ENCODE measurements at regions not wholly inside any gene's neighbourhood (a gene's known extent, or its start where the extent isn't known, plus 50 kb on each side); places are given as distances from the start of the nearest gene placed in this dataset.

DNA sequence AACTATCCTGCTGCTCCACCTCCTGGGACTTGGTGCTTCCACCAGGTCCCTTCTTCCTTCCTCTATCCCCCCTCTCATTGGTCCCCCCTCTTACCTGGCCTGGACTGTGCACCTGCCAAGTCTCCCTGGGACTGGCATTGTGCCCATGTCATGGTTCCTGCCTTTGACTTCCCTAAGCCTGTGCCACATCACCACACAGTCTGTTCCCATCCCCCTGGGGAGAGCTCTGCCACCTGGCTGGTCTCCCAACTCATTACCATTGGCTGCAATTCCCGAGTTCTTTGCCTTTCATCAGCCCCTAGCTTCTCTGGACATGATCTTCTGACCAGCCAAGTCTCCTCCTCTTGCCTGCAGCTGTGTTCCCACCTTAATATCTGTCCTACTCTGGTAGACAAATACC, 180.3 kb downstream of the SREK1 start:
- Histone ChIP-seq H3K27ac (ENCODE audit: extremely low read depth, low read depth, low read length) (no peak overlapping the region), H3K36me3 (ENCODE audit: control insufficient read depth in 2 of 2, insufficient read depth in 1 of 2, low read length in 2 of 2) (no peaks in the 10 kb centered on the region), H3K4me3 (ENCODE audit: low read depth, low read length) (no peak overlapping the region), H3K4me1 (ENCODE audit: control insufficient read depth, insufficient read depth, low read length) (no peaks in the 10 kb centered on the region), H3K9me3 (ENCODE audit: control insufficient read depth, insufficient read depth, low read depth, low read length) (no peaks in the 10 kb centered on the region)
- CTCF ChIA-PET: no interaction called here
- POLR2A ChIA-PET: interaction anchor here (0.8 kb wide), 1 partner anchor 8 kb away, joined by 3 read pairs; no protein-coding TSS in a partner anchor
- TF ChIP-seq ZNF121 (tag by site-specific recombination; IDR thresholded peaks at IDR 0.05): no peak
- no peak for TF ChIP-seq ZEB2 (tag by site-specific recombination; IDR thresholded peaks at IDR 0.05)
- TF ChIP-seq ZNF670 (tag by site-specific recombination; IDR thresholded peaks at IDR 0.05; ENCODE audit: low read depth): no peak
- TF ChIP-seq, protein P1, sequence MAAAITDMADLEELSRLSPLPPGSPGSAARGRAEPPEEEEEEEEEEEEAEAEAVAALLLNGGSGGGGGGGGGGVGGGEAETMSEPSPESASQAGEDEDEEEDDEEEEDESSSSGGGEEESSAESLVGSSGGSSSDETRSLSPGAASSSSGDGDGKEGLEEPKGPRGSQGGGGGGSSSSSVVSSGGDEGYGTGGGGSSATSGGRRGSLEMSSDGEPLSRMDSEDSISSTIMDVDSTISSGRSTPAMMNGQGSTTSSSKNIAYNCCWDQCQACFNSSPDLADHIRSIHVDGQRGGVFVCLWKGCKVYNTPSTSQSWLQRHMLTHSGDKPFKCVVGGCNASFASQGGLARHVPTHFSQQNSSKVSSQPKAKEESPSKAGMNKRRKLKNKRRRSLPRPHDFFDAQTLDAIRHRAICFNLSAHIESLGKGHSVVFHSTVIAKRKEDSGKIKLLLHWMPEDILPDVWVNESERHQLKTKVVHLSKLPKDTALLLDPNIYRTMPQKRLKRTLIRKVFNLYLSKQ (tag by site-specific recombination; IDR thresholded peaks at IDR 0.05; ENCODE audit: borderline replicate concordance): no peak
- TF ChIP-seq KLF9 (tag by site-specific recombination; IDR thresholded peaks at IDR 0.05; ENCODE audit: low read depth): no peak
- TF ChIP-seq ZNF157 (tag by site-specific recombination; IDR thresholded peaks at IDR 0.05): no peak
- TF ChIP-seq, protein P2, sequence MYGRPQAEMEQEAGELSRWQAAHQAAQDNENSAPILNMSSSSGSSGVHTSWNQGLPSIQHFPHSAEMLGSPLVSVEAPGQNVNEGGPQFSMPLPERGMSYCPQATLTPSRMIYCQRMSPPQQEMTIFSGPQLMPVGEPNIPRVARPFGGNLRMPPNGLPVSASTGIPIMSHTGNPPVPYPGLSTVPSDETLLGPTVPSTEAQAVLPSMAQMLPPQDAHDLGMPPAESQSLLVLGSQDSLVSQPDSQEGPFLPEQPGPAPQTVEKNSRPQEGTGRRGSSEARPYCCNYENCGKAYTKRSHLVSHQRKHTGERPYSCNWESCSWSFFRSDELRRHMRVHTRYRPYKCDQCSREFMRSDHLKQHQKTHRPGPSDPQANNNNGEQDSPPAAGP (tag by site-specific recombination; IDR thresholded peaks at IDR 0.05): no peak
- TF ChIP-seq ZNF202 (tag by site-specific recombination; IDR thresholded peaks at IDR 0.05; ENCODE audit: borderline replicate concordance): no peak
- no peak for TF ChIP-seq FEZF1 (tag by site-specific recombination; IDR thresholded peaks at IDR 0.05)
- TF ChIP-seq HOXA7 (CRISPR knock-in tag; IDR thresholded peaks at IDR 0.05; ENCODE audit: borderline replicate concordance): no peak
- TF ChIP-seq ZNF701 (tag by site-specific recombination; IDR thresholded peaks at IDR 0.05): no peak
- TF ChIP-seq HOXD13 (CRISPR knock-in tag; IDR thresholded peaks at IDR 0.05; ENCODE audit: borderline replicate concordance): no peak
- TF ChIP-seq, protein P3, sequence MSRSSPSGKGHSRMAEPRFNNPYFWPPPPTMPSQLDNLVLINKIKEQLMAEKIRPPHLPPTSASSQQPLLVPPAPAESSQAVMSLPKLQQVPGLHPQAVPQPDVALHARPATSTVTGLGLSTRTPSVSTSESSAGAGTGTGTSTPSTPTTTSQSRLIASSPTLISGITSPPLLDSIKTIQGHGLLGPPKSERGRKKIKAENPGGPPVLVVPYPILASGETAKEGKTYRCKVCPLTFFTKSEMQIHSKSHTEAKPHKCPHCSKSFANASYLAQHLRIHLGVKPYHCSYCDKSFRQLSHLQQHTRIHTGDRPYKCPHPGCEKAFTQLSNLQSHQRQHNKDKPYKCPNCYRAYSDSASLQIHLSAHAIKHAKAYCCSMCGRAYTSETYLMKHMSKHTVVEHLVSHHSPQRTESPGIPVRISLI (tag by site-specific recombination; IDR thresholded peaks at IDR 0.05): no peak
- no peak for TF ChIP-seq ZNF830 (tag by site-specific recombination; IDR thresholded peaks at IDR 0.05; ENCODE audit: low read depth)
- no peak for TF ChIP-seq ZNF114 (tag by site-specific recombination; IDR thresholded peaks at IDR 0.05)
- TF ChIP-seq ZSCAN23 (tag by site-specific recombination; IDR thresholded peaks at IDR 0.05): no peak
- no peak for TF ChIP-seq ZNF548 (tag by site-specific recombination; IDR thresholded peaks at IDR 0.05)

DNA sequence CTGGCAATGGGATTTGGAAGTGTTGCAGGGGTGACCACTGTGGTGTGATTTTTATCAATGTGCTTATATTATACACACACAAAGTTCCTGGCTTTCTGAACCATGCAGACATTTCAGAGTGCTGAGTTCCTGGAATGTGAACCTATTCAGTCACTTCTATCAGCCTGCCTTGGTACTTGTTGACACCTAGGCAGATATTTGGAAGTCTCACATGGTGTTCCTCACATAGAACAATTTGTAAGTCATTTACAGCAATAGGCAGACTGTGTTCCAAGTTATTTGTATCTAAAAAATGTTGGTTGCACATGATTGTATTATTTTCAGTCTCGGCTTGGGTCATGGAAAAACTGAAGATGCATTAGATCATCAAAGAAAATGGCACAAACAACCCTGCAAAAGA, 182.2 kb downstream of the SREK1 start:
- H3K9me3 ChIP-seq (ENCODE audit: control insufficient read depth, insufficient read depth, low read depth, low read length): no peaks in the 10 kb centered on the region
- H3K4me3 ChIP-seq (ENCODE audit: low read depth, low read length): no peak overlapping the region
- CTCF ChIA-PET: interaction anchor here (1.2 kb wide), 1 partner anchor 18 kb away, joined by 3 read pairs; no protein-coding TSS in a partner anchor
- H3K4me1 ChIP-seq (ENCODE audit: control insufficient read depth, insufficient read depth, low read length): no peaks in the 10 kb centered on the region
- no peak overlapping the region for H3K27ac ChIP-seq (ENCODE audit: extremely low read depth, low read depth, low read length)
- POLR2A ChIA-PET: no interaction called here
- no peaks in the 10 kb centered on the region for H3K36me3 ChIP-seq (ENCODE audit: control insufficient read depth in 2 of 2, insufficient read depth in 1 of 2, low read length in 2 of 2)
- no peak for TF ChIP-seq SCRT1 (tag by site-specific recombination; IDR thresholded peaks at IDR 0.05; ENCODE audit: borderline replicate concordance)
- TF ChIP-seq IKZF3 (tag by site-specific recombination; IDR thresholded peaks at IDR 0.05): no peak
- TF ChIP-seq ZNF521 (tag by site-specific recombination; IDR thresholded peaks at IDR 0.05): no peak
- no peak for TF ChIP-seq ZFP3 (tag by site-specific recombination; IDR thresholded peaks at IDR 0.05; ENCODE audit: low read depth)
- no peak for TF ChIP-seq ZBTB8A (tag by site-specific recombination; IDR thresholded peaks at IDR 0.05)
- no peak for TF ChIP-seq SP3 (tag by site-specific recombination; IDR thresholded peaks at IDR 0.05)
- no peak for TF ChIP-seq ZNF776 (tag by site-specific recombination; IDR thresholded peaks at IDR 0.05; ENCODE audit: borderline replicate concordance)
- TF ChIP-seq ZNF335 (tag by site-specific recombination; conservative IDR thresholded peaks at IDR 0.05): no peak
- TF ChIP-seq MZF1 (tag by site-specific recombination; IDR thresholded peaks at IDR 0.05; ENCODE audit: borderline replicate concordance): no peak
- TF ChIP-seq SP7 (tag by site-specific recombination; IDR thresholded peaks at IDR 0.05): no peak
- no peak for TF ChIP-seq ZBTB21 (tag by site-specific recombination; IDR thresholded peaks at IDR 0.05)
- TF ChIP-seq, protein P4, sequence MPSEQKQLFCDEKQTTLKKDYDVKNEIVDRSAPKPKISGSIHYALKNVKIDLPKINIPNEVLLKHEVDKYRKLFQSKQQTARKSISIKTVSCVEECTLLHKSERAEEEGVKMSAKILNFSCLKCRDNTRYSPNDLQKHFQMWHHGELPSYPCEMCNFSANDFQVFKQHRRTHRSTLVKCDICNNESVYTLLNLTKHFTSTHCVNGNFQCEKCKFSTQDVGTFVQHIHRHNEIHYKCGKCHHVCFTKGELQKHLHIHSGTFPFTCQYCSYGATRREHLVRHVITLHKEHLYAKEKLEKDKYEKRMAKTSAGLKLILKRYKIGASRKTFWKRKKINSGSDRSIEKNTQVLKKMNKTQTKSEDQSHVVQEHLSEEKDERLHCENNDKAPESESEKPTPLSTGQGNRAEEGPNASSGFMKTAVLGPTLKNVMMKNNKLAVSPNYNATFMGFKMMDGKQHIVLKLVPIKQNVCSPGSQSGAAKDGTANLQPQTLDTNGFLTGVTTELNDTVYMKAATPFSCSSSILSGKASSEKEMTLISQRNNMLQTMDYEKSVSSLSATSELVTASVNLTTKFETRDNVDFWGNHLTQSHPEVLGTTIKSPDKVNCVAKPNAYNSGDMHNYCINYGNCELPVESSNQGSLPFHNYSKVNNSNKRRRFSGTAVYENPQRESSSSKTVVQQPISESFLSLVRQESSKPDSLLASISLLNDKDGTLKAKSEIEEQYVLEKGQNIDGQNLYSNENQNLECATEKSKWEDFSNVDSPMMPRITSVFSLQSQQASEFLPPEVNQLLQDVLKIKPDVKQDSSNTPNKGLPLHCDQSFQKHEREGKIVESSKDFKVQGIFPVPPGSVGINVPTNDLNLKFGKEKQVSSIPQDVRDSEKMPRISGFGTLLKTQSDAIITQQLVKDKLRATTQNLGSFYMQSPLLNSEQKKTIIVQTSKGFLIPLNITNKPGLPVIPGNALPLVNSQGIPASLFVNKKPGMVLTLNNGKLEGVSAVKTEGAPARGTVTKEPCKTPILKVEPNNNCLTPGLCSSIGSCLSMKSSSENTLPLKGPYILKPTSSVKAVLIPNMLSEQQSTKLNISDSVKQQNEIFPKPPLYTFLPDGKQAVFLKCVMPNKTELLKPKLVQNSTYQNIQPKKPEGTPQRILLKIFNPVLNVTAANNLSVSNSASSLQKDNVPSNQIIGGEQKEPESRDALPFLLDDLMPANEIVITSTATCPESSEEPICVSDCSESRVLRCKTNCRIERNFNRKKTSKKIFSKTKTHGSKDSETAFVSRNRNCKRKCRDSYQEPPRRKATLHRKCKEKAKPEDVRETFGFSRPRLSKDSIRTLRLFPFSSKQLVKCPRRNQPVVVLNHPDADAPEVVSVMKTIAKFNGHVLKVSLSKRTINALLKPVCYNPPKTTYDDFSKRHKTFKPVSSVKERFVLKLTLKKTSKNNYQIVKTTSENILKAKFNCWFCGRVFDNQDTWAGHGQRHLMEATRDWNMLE (tag by site-specific recombination; conservative IDR thresholded peaks at IDR 0.05; ENCODE audit: low read depth): no peak
